NCI-H1105 (cell line): ENCODE measurements at regions not wholly inside any gene's neighbourhood (a gene's known extent, or its start where the extent isn't known, plus 50 kb on each side); places are given as distances from the start of the nearest gene placed in this dataset.
"Not testable (repeated sequence)": the region's sequence is repeated elsewhere in the genome, so short reads cannot be mapped to it uniquely, and the experiment has no call there.

Experiments used
- DNase-seq: peaks from one replicate; lab custom pipeline; 2025; lab: John Stamatoyannopoulos, UW

- DNase-seq, result no peak
Measured at GRCh38 chr4:103853627-103854026, 133.8 kb upstream of the TACR3 start.

GRCh38 chr4:103853146-103853545, 133.4 kb upstream of the TACR3 start:
- no peak for DNase-seq

DNA sequence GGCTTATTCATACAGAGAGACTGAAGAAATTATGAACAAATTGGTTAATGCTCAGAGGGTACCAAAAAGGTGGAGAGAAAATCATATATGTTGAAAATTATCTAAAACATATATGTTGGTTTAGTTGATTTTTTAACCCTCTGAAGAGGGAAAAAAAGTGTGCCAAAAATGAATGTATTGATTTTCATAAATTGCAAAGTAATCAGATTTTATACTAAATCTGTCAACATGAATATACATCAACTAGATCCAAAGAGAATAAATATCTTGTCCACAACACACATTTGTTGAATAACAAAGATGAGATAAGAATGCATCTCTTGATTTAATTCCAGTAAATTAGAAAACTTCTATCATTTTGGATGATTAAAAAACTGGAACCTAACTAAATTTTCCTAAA, 125.3 kb upstream of the TACR3 start:
- no peak for DNase-seq

GRCh38 chr4:103842637-103843239, 123.0 kb upstream of the TACR3 start:
- DNase-seq, result no peak

DNA sequence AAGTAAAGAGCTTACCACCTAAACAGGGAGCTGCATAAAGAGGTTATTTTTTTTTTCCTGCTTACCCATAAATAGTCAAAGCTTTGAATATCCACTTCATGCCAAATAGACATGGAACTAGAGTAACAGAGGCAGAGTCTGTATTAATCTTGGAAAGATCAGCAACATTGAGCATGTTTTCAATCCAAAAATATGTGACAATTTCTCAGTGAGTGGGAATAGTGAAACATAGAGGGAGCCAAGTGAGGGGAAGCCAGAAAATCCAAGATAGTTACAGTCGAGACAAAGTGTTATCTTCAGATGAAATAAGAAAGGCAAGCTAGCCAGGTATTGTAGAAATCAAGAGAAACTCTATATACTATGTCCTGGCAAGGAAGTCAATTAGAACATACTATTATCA, 122.3 kb upstream of the TACR3 start:
- no peak for DNase-seq

- not testable (repeated sequence) for DNase-seq
Measured at GRCh38 chr4:103810308-103810707, 90.5 kb upstream of the TACR3 start.

- no peak for DNase-seq
Measured at GRCh38 chr4:103802766-103803165, 83.0 kb upstream of the TACR3 start.

DNA sequence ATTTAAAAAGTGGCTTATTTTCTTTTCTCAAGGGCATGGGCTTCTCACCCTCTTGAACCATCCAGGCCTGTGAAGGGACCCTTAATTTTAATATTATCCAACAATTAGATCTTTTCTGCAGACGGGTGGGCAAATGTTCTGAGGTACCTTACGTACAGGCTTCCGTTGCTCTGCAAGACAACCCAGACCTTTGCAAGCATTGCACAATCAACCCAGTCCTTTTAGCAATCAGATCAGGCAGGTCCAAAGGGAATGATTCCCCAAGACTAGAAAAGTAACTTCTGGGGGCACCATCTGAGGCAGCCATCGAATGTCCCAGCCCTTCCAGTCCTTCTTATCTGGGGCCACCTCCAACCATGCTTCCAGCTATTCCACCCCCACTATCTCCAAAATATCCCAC, 67.3 kb upstream of the TACR3 start:
- DNase-seq, result no peak

DNA sequence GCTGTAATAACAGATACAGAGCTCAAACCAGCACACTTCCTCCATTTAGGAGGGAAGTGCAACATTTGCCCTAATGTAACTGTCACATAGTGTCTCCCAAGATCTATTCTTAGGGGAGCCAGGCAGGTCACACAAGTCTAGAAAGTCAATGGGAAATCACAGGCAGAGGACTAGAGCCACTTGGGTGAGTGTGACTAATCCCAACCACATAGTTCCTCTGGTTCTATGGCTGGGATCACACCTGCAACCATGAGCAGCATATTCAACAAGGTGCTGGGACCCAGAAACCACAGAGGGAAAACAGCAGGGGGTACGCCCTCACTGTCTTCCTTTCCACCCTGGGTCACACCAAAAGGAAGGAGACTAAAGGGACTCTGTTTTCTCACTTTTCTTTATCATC, 66.8 kb upstream of the TACR3 start:
- DNase-seq, result no peak

DNA sequence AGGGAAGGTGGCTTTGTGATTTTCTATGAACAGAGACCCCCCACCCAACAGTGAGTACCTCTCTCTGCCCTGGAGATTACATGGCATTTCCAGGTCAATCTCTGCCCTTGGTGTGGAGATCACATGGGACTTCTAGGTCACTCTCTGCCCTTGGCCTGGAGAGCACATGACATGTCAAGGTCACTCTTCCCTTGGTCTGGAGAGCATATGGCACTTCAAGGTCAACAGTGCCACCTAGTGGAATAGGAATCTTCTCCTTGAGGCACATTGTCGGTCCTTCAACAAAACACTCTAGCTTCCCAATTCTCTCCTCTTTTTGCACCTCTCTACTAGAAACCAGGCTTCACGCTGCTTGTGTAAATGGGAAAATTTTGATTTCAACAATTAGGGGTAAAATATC, 66.2 kb upstream of the TACR3 start:
- DNase-seq, result no peak

DNA sequence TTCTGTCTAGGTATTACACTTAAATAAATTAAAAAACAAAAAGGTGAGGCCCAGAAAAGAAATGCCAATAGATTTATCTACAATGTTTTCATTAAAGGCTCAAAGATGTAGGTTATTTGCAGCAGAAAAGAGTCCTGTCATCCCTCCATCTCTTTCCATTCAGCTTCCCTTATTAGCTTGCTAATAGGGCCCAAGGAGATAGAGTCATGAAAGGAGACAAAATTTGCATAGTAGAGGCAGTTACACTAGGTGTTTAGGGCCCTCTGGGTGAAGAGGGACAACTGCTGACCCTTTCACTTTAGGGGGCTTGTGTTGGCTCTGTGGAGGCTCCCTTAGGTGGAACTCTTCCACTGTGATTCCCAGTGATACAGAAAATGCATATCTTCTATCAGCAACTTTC, 58.4 kb upstream of the TACR3 start:
- no peak for DNase-seq

DNA sequence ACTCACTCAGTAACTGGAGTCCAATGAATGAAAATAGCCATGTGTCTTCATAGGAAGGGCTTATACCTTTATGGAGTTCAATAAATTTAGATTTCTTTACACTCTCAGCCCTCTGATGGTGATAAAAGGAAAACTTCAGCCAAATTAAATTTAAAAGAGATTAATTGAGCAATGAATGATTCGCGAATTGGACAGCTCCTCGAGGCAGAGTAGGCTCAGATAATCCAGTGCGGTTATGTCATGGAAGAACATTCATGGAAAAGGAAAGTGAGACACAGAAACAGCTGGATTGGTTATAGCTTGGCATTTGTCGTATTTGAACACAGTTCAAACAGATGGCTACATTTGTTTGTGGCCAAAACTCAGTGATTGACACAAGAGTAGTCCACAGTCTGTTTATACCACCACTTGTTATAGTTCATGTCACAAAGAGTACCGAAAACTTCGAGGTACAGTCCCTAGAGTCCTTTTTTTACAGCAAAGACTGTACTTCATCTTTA, 54.6 kb upstream of the TACR3 start:
- no peak for DNase-seq

- DNase-seq, result no peak
Measured at GRCh38 chr4:103773691-103774231, 54.0 kb upstream of the TACR3 start.
